ENCODE measurements at regions not wholly inside any gene's neighbourhood (a gene's known extent, or its start where the extent isn't known, plus 50 kb on each side); places are given as distances from the start of the nearest gene placed in this dataset.

GRCh38 chr10:130960531-130960930 lies 351.0 kb downstream of the TCERG1L start:
- TF ChIP-seq CTCF (IDR thresholded peaks at IDR 0.05) (no peak), POLR2A (IDR thresholded peaks at IDR 0.05) (no peak)

Data from Peyer's patch (tissue), 4 donors.